ENCODE measurements at regions not wholly inside any gene's neighbourhood (a gene's known extent, or its start where the extent isn't known, plus 50 kb on each side); places are given as distances from the start of the nearest gene placed in this dataset.

DNA sequence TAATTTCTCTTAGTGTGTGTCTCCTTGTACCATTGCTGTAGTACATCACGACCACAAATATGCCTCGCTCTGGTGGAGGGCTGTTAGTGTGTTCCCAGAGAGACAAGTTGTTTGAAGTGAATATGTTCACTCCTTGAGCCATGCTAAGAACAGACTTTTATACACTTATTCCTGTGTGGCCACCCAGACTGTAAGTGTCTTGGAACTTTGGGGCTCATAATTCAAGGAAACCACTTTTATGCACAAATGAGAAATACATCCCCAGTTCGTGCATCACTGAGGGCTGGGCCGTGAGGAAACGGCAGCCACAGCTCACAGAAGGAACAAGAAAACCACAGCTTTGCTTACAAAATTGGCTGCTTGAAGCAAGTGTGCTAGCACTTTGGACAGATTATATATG lies 362.2 kb upstream of the DDHD1 start:
- no CpG with 5 or more reads among the region's 5 CpGs for WGBS (ENCODE audit: extremely low coverage, insufficient read length, low lambda C conversion rate)
- DNase-seq = no peak
- H3K4me1 ChIP-seq (ENCODE audit: insufficient read depth, low read length) = no peaks in the 10 kb centered on the region
- no peak overlapping the region for H3K23ac ChIP-seq (ENCODE audit: insufficient read length, low read depth, low read length)
- Mint-ChIP-seq H3K36me3 (ENCODE audit: insufficient read depth in 1 of 3, low read depth in 3 of 3) (no peaks in the 10 kb centered on the region), H3K27ac (no peak overlapping the region), H3K4me1 (no peaks in the 10 kb centered on the region), H3K27me3 (ENCODE audit: low read depth) (no peaks in the 10 kb centered on the region), H3K4me3 (no peak overlapping the region), H3K9me3 (no peaks in the 10 kb centered on the region)
- no peak overlapping the region for H2BK20ac ChIP-seq (ENCODE audit: low read depth, low read length, poor library complexity, severe bottlenecking)
- H2AFZ ChIP-seq (ENCODE audit: low read length) = no peak overlapping the region
- no peak overlapping the region for H4K8ac ChIP-seq (replicated peaks; ENCODE audit: insufficient read length, low read depth, low read length)
- TF ChIP-seq CTCF (conservative IDR thresholded peaks at IDR 0.05) = no peak
- H2AK5ac ChIP-seq (ENCODE audit: insufficient read length, low read length) = no peak overlapping the region
- no peak overlapping the region for H4K5ac ChIP-seq (ENCODE audit: insufficient read length, low read depth, low read length)
- H2BK120ac ChIP-seq (ENCODE audit: low read depth, low read length, poor library complexity, severe bottlenecking) = no peak overlapping the region
- H2BK5ac ChIP-seq (ENCODE audit: insufficient read length, low read length) = no peak overlapping the region
- H3T11ph ChIP-seq (ENCODE audit: low read length) = no peak overlapping the region
- no peaks in the 10 kb centered on the region for H3K79me1 ChIP-seq (ENCODE audit: insufficient read depth, low read depth, low read length, poor library complexity, severe bottlenecking)
- no peak overlapping the region for H3K4me2 ChIP-seq (ENCODE audit: insufficient read depth, insufficient read length, low read length)
- no peaks in the 10 kb centered on the region for H4K20me1 ChIP-seq (ENCODE audit: control insufficient read depth, insufficient read depth, insufficient read length)
- no peak overlapping the region for H3K4ac ChIP-seq (ENCODE audit: low read depth, low read length)
- H3K79me2 ChIP-seq (ENCODE audit: insufficient read depth, low read length) = no peaks in the 10 kb centered on the region
- no peaks in the 10 kb centered on the region for H3K9me3 ChIP-seq (ENCODE audit: control insufficient read depth, low read depth, low read length)
- no peak overlapping the region for H3K18ac ChIP-seq (ENCODE audit: insufficient read length, low read depth, low read length)
- no peak overlapping the region for H2BK15ac ChIP-seq (ENCODE audit: low read depth, low read length)
- no peak overlapping the region for H3K56ac ChIP-seq (ENCODE audit: insufficient read length, low read depth, low read length)
- no peak overlapping the region for H4K91ac ChIP-seq (ENCODE audit: insufficient read length, low read depth, low read length)
- H3K27ac ChIP-seq (ENCODE audit: insufficient read length, low read depth, low read length) = no peak overlapping the region
- no peaks in the 10 kb centered on the region for H3K27me3 ChIP-seq (ENCODE audit: insufficient read depth, low read length)
- H2BK12ac ChIP-seq (ENCODE audit: insufficient read length, low read depth, low read length) = no peak overlapping the region
- H3K9ac ChIP-seq (ENCODE audit: extremely low read depth, insufficient read length, low read length) = no peak overlapping the region
- H3K23me2 ChIP-seq (ENCODE audit: insufficient read length, low read depth, low read length, poor library complexity, severe bottlenecking) = no peaks in the 10 kb centered on the region
- H3K14ac ChIP-seq (ENCODE audit: insufficient read depth, low read length) = no peak overlapping the region
